ENCODE measurements at regions not wholly inside any gene's neighbourhood (a gene's known extent, or its start where the extent isn't known, plus 50 kb on each side); places are given as distances from the start of the nearest gene placed in this dataset.

- Histone ChIP-seq H2AK5ac (ENCODE audit: low read length) (no peak overlapping the region), H2BK5ac (ENCODE audit: low read depth, low read length, poor library complexity) (no peak overlapping the region), H3K27ac (ENCODE audit: low read depth, low read length) (no peak overlapping the region), H3K4ac (ENCODE audit: low read depth, low read length) (no peak overlapping the region), H3K36me3 (ENCODE audit: control insufficient read depth in 1 of 2, insufficient read depth in 2 of 2, low read length in 2 of 2) (no peaks in the 10 kb centered on the region), H4K8ac (ENCODE audit: low read depth, low read length) (no peak overlapping the region), H3K79me1 (ENCODE audit: low read length) (no peaks in the 10 kb centered on the region), H3K4me1 (ENCODE audit: control insufficient read depth in 1 of 2, insufficient read depth in 2 of 2, low read length in 2 of 2) (no peaks in the 10 kb centered on the region), H3K9ac (ENCODE audit: low read length) (no peak overlapping the region), H3K4me2 (ENCODE audit: low read length) (no peak overlapping the region), H3K27me3 (ENCODE audit: insufficient read depth, low read length) (no peaks in the 10 kb centered on the region), H4K12ac (ENCODE audit: low read depth, low read length) (no peak overlapping the region), H3K14ac (ENCODE audit: low read length) (no peak overlapping the region), H3K9me3 (ENCODE audit: insufficient read depth, low read depth, low read length) (no peaks in the 10 kb centered on the region), H3K23ac (ENCODE audit: low read length) (no peak overlapping the region), H3K4me3 (ENCODE audit: low read depth, low read length) (no peak overlapping the region), H3K18ac (ENCODE audit: low read length) (no peak overlapping the region), H3K79me2 (ENCODE audit: control insufficient read depth, insufficient read depth, low read length, poor library complexity) (no peaks in the 10 kb centered on the region), H2AFZ (ENCODE audit: insufficient read depth, low read length, poor library complexity) (no peak overlapping the region), H2BK12ac (ENCODE audit: low read length) (no peak overlapping the region), H2BK120ac (ENCODE audit: insufficient read depth, low read length, poor library complexity) (no peak overlapping the region), H4K91ac (ENCODE audit: low read depth, low read length) (no peak overlapping the region)
- no peak for DNase-seq
- WGBS (ENCODE audit: extremely low coverage, insufficient coverage, insufficient read length), result no CpG with 5 or more reads among the region's 2 CpGs
Observed at GRCh38 chr3:34212175-34212574, 413.7 kb downstream of the PDCD6IP start.

- Histone ChIP-seq H3K36me3 (ENCODE audit: control insufficient read depth in 1 of 2, insufficient read depth in 2 of 2, low read length in 2 of 2) (no peaks in the 10 kb centered on the region), H3K79me1 (ENCODE audit: low read length) (no peaks in the 10 kb centered on the region), H3K9ac (ENCODE audit: low read length) (no peak overlapping the region), H2BK5ac (ENCODE audit: low read depth, low read length, poor library complexity) (no peak overlapping the region), H3K79me2 (ENCODE audit: control insufficient read depth, insufficient read depth, low read length, poor library complexity) (no peaks in the 10 kb centered on the region), H3K14ac (ENCODE audit: low read length) (no peak overlapping the region), H2BK12ac (ENCODE audit: low read length) (no peak overlapping the region), H3K23ac (ENCODE audit: low read length) (no peak overlapping the region), H3K4me1 (ENCODE audit: control insufficient read depth in 1 of 2, insufficient read depth in 2 of 2, low read length in 2 of 2) (no peaks in the 10 kb centered on the region), H3K4ac (ENCODE audit: low read depth, low read length) (no peak overlapping the region), H4K12ac (ENCODE audit: low read depth, low read length) (no peak overlapping the region), H4K91ac (ENCODE audit: low read depth, low read length) (no peak overlapping the region), H4K8ac (ENCODE audit: low read depth, low read length) (no peak overlapping the region), H2AFZ (ENCODE audit: insufficient read depth, low read length, poor library complexity) (no peak overlapping the region), H3K18ac (ENCODE audit: low read length) (no peak overlapping the region), H3K9me3 (ENCODE audit: insufficient read depth, low read depth, low read length) (no peaks in the 10 kb centered on the region), H3K27ac (ENCODE audit: low read depth, low read length) (no peak overlapping the region), H2BK120ac (ENCODE audit: insufficient read depth, low read length, poor library complexity) (no peak overlapping the region), H3K4me3 (ENCODE audit: low read depth, low read length) (no peak overlapping the region), H3K27me3 (ENCODE audit: insufficient read depth, low read length) (no peaks in the 10 kb centered on the region), H2AK5ac (ENCODE audit: low read length) (no peak overlapping the region), H3K4me2 (ENCODE audit: low read length) (no peak overlapping the region)
- no CpG with 5 or more reads among the region's 4 CpGs for WGBS (ENCODE audit: extremely low coverage, insufficient coverage, insufficient read length)
- no peak for DNase-seq
Observed at GRCh38 chr3:34212656-34213055, 414.2 kb downstream of the PDCD6IP start.

DNA sequence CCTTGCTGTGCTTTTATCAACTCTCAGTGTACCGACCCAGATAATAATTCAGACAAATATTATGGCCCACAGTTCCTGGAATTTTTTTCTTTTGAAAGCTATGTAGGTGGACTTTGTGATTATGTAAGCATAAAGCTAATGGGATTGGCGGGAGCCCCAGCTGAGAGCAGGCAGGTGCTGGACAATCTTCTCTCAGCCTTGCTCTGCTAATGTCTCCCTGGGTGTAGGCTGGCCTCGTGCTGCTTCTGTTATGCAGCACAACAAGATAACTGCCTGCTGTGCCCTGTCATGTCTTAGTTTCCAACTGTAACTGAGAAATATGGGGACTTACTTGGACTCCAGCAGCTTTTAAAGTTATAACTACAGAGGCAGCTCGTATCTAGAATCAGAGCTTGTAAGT is 415.0 kb downstream of the PDCD6IP start:
- no peak overlapping the region for H3K27ac ChIP-seq (ENCODE audit: low read depth, low read length)
- no peaks in the 10 kb centered on the region for H3K79me2 ChIP-seq (ENCODE audit: control insufficient read depth, insufficient read depth, low read length, poor library complexity)
- no peaks in the 10 kb centered on the region for H3K4me1 ChIP-seq (ENCODE audit: control insufficient read depth in 1 of 2, insufficient read depth in 2 of 2, low read length in 2 of 2)
- no peaks in the 10 kb centered on the region for H3K9me3 ChIP-seq (ENCODE audit: insufficient read depth, low read depth, low read length)
- H2BK12ac ChIP-seq (ENCODE audit: low read length), result no peak overlapping the region
- no peak overlapping the region for H4K12ac ChIP-seq (ENCODE audit: low read depth, low read length)
- H3K14ac ChIP-seq (ENCODE audit: low read length), result no peak overlapping the region
- H3K18ac ChIP-seq (ENCODE audit: low read length), result no peak overlapping the region
- H2AK5ac ChIP-seq (ENCODE audit: low read length), result no peak overlapping the region
- H3K4ac ChIP-seq (ENCODE audit: low read depth, low read length), result no peak overlapping the region
- DNase-seq, result no peak
- H4K8ac ChIP-seq (ENCODE audit: low read depth, low read length), result no peak overlapping the region
- no peak overlapping the region for H3K4me3 ChIP-seq (ENCODE audit: low read depth, low read length)
- no peaks in the 10 kb centered on the region for H3K79me1 ChIP-seq (ENCODE audit: low read length)
- no peak overlapping the region for H2AFZ ChIP-seq (ENCODE audit: insufficient read depth, low read length, poor library complexity)
- H2BK5ac ChIP-seq (ENCODE audit: low read depth, low read length, poor library complexity), result no peak overlapping the region
- H3K36me3 ChIP-seq (ENCODE audit: control insufficient read depth in 1 of 2, insufficient read depth in 2 of 2, low read length in 2 of 2), result no peaks in the 10 kb centered on the region
- H4K91ac ChIP-seq (ENCODE audit: low read depth, low read length), result no peak overlapping the region
- no peak overlapping the region for H3K9ac ChIP-seq (ENCODE audit: low read length)
- no peak overlapping the region for H3K23ac ChIP-seq (ENCODE audit: low read length)
- no peak overlapping the region for H2BK120ac ChIP-seq (ENCODE audit: insufficient read depth, low read length, poor library complexity)
- no CpG with 5 or more reads among the region's 4 CpGs for WGBS (ENCODE audit: extremely low coverage, insufficient coverage, insufficient read length)
- H3K4me2 ChIP-seq (ENCODE audit: low read length), result no peak overlapping the region
- H3K27me3 ChIP-seq (ENCODE audit: insufficient read depth, low read length), result no peaks in the 10 kb centered on the region

GRCh38 chr3:34216711-34217335 is 418.4 kb downstream of the PDCD6IP start:
- Histone ChIP-seq H3K4me2 (ENCODE audit: low read length) (peak overlapping the region; percentile 23), H3K79me2 (ENCODE audit: control insufficient read depth, insufficient read depth, low read length, poor library complexity) (no peaks in the 10 kb centered on the region), H2AFZ (ENCODE audit: insufficient read depth, low read length, poor library complexity) (no peak overlapping the region), H2BK120ac (ENCODE audit: insufficient read depth, low read length, poor library complexity) (no peak overlapping the region), H2BK12ac (ENCODE audit: low read length) (no peak overlapping the region), H3K27me3 (ENCODE audit: insufficient read depth, low read length) (no peaks in the 10 kb centered on the region), H3K36me3 (ENCODE audit: control insufficient read depth in 1 of 2, insufficient read depth in 2 of 2, low read length in 2 of 2) (no peaks in the 10 kb centered on the region), H3K18ac (ENCODE audit: low read length) (no peak overlapping the region), H4K12ac (ENCODE audit: low read depth, low read length) (no peak overlapping the region), H3K79me1 (ENCODE audit: low read length) (peaks cover 2% of the 10 kb centered on the region), H3K4ac (ENCODE audit: low read depth, low read length) (no peak overlapping the region), H3K9me3 (ENCODE audit: insufficient read depth, low read depth, low read length) (no peaks in the 10 kb centered on the region), H2AK5ac (ENCODE audit: low read length) (no peak overlapping the region), H4K8ac (ENCODE audit: low read depth, low read length) (no peak overlapping the region), H3K27ac (ENCODE audit: low read depth, low read length) (no peak overlapping the region), H2BK5ac (ENCODE audit: low read depth, low read length, poor library complexity) (no peak overlapping the region), H3K4me3 (ENCODE audit: low read depth, low read length) (no peak overlapping the region), H4K91ac (ENCODE audit: low read depth, low read length) (no peak overlapping the region), H3K9ac (ENCODE audit: low read length) (no peak overlapping the region), H3K23ac (ENCODE audit: low read length) (peak overlapping the region; percentile 98), H3K14ac (ENCODE audit: low read length) (no peak overlapping the region), H3K4me1 (ENCODE audit: control insufficient read depth in 1 of 2, insufficient read depth in 2 of 2, low read length in 2 of 2) (peaks cover 0 to 2% of the 10 kb centered on the region in 2 experiments)
- no peak for DNase-seq
- no CpG with 5 or more reads among the region's 9 CpGs for WGBS (ENCODE audit: extremely low coverage, insufficient coverage, insufficient read length)

Measured in trophoblast cell (in vitro differentiated cells and primary cell).